ENCODE measurements at regions not wholly inside any gene's neighbourhood (a gene's known extent, or its start where the extent isn't known, plus 50 kb on each side); places are given as distances from the start of the nearest gene placed in this dataset.

DNA sequence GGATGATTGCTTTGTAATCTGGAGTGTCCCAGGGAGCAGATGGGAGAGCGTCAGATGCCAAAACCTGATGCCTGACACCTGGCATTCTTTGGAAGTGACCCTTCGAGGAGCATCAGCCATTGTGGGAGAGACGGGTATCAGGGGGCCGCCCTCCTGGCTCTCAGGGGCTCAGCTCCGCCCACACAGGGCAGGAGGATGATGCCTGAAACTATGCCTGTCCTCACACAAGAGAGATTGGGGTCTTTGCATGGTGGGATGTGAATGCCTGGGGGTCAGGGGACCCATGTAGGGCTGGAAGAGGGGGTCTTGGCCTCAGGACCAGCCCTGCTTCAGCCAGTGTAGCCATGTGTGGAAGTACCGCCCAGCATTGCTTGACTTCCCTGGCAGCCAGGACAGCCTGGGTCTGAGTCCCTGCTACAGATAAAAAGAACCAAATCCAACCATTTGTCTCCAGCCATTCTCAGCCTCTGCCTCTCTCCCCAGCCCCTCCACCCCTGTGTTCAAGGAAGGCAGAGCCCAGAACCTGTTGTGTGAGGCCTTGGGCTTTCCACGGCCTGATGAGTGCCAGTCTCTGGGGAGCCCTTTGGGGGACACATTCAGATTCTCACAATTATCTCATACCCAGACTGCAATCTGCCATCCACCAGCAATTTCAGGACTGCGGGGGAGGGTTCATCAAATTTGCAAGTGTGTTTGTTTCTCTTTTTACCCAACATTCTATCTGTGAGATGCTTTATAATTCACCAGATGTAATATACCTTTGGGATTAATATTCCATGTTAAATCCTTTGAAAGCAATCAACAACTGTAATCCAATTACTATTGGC lies 371.2 kb downstream of the PREX1 start:
- Histone ChIP-seq H3K9me3 (no peaks in the 10 kb centered on the region), H3K36me3 (replicated peaks in 1 of 2; ENCODE audit: insufficient read depth in 1 of 2, low read depth in 2 of 2) (no peaks in the 10 kb centered on the region), H3K27ac (no peak overlapping the region), H3K27me3 (no peaks in the 10 kb centered on the region), H3K4me1 (no peaks in the 10 kb centered on the region), H3K4me3 (no peak overlapping the region)
- intact Hi-C loops (cut with DNase I), result no loop called here
- DNase-seq (no peak), ATAC-seq (no peak)
- 50 to 52% methylated on average over 6 to 8 of the region's 8 CpGs for WGBS, 2 donors
- TF ChIP-seq, protein P1, sequence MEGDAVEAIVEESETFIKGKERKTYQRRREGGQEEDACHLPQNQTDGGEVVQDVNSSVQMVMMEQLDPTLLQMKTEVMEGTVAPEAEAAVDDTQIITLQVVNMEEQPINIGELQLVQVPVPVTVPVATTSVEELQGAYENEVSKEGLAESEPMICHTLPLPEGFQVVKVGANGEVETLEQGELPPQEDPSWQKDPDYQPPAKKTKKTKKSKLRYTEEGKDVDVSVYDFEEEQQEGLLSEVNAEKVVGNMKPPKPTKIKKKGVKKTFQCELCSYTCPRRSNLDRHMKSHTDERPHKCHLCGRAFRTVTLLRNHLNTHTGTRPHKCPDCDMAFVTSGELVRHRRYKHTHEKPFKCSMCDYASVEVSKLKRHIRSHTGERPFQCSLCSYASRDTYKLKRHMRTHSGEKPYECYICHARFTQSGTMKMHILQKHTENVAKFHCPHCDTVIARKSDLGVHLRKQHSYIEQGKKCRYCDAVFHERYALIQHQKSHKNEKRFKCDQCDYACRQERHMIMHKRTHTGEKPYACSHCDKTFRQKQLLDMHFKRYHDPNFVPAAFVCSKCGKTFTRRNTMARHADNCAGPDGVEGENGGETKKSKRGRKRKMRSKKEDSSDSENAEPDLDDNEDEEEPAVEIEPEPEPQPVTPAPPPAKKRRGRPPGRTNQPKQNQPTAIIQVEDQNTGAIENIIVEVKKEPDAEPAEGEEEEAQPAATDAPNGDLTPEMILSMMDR (IDR thresholded peaks at IDR 0.05), result no peak
- no peak for TF ChIP-seq POLR2A (IDR thresholded peaks at IDR 0.05)

DNA sequence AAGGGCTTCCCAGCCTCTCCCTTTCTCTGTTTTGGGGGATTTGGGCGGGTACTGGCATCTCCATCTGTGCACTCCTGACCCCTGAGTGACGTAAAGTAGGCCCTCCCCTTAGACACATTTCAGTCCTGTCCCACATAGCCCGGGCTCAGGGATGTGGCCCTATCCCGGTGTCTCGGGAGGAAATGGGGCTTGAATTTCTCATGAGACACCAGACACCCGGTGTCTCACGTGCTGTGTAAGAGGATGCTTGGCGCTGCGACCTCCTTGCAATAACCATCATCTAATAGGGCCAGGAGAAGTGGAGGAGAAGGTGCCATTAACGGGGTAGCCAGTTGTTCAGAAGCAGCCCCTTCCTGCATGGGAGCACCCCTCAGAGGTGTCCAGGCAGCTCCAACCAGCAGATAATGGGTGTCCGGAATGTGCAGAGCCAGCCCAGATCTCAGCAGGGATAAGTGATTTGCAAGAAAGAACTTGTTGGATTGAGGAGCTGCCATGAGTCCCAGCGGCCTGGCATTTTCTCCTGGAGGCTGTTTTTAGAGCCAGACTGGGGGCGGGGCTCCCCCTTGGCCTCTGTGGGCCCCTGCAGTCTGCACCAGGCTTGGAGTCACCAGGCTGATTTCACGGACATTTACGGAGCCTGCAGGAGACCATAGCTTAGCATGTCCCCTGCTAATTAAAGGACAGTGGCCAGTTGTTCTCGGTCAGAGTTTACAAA lies 372.0 kb downstream of the PREX1 start:
- Histone ChIP-seq H3K36me3 (replicated peaks in 1 of 2; ENCODE audit: insufficient read depth in 1 of 2, low read depth in 2 of 2) (no peaks in the 10 kb centered on the region), H3K9me3 (no peaks in the 10 kb centered on the region), H3K4me1 (no peaks in the 10 kb centered on the region), H3K27me3 (no peaks in the 10 kb centered on the region), H3K4me3 (no peak overlapping the region), H3K27ac (no peak overlapping the region)
- DNase-seq (no peak), ATAC-seq (no peak)
- WGBS, 2 donors, result 56 to 68% methylated on average over 3 to 16 of the region's 16 CpGs
- TF ChIP-seq POLR2A (IDR thresholded peaks at IDR 0.05), result no peak
- TF ChIP-seq, protein P1 (IDR thresholded peaks at IDR 0.05), result no peak
- intact Hi-C loops (cut with DNase I), result no loop called here

DNA sequence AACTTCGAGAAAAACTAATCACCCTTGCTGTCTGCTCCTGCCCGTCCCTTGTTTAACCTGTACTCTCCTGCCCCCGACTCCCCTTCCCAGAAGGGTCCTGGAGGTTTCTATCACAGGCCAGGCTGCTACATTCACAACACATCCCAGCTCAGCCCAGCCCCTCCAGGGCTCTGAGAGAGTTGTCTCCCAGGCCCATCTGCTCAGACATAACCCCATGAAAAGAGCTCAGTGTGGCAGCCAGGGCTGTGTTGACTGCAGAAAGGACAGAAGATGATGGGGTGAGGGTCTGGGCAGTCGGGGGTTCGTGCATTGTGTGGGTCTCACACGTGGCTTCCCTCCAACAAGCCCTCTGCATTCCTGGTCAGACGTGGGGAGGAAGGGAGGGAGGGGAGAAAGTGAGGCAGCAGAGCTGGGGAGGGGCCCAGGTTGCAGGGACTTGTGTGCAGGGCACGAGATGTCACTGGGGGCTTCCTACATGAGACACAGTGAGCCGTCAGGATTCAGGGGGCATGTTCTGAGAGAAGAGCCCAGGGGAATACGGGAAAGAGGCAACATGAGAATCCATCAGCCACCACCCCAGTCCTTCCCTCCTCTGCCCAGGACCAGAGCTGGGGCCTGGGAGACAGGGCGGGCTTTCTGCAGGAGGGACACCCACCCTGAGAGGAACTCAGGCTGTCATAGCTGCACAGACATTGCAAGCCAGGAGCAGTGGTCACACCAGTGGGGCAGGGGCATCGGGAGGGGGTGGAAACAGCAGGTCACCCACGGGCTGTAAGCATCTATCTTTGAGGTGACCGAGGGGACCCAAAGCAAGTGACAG lies 372.9 kb downstream of the PREX1 start:
- TF ChIP-seq POLR2A (IDR thresholded peaks at IDR 0.05), result no peak
- TF ChIP-seq, protein P1 (IDR thresholded peaks at IDR 0.05), result no peak
- DNase-seq, result no peak
- ATAC-seq, result no peak
- Histone ChIP-seq H3K36me3 (replicated peaks in 1 of 2; ENCODE audit: insufficient read depth in 1 of 2, low read depth in 2 of 2) (no peaks in the 10 kb centered on the region), H3K9me3 (no peaks in the 10 kb centered on the region), H3K4me3 (no peak overlapping the region), H3K27ac (no peak overlapping the region), H3K4me1 (no peaks in the 10 kb centered on the region), H3K27me3 (no peaks in the 10 kb centered on the region)
- intact Hi-C loops (cut with DNase I), result no loop called here
- 35 to 45% methylated on average over 11 to 14 of the region's 14 CpGs for WGBS, 2 donors

DNA sequence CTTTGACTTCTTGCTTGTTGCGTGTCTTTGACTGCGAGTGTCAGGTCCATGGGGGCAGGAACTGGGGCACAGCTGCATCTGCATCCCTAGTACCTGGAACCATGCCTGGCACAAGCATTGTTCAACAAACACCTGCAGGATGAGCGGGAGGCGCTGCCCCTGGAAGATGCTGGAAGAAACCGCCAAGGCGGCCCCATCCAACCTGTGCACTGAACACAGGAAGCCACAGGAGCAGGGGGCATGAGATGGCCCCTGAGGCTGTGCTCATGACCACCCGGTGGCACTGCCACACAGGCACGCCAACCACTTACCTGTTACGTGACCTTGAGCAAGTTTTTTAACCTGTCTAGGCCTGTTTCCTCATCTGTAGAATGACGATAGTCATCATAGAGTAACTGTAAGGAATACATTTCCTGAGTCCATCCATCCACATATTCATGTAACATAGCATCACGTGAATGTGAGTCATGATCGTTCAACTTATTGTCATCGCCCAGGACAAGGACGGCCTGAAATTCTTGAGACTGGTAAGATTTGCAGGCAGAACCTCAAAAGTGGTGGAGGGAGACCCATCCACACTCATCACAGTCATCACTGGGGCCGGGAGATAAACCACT lies 374.2 kb downstream of the PREX1 start:
- no peak overlapping the region for H3K4me3 ChIP-seq
- intact Hi-C loops (cut with DNase I), result no loop called here

More for the DNA sequence above, 374.2 kb downstream of the PREX1 start:
- Histone ChIP-seq H3K9me3 (no peaks in the 10 kb centered on the region), H3K36me3 (replicated peaks in 1 of 2; ENCODE audit: insufficient read depth in 1 of 2, low read depth in 2 of 2) (no peaks in the 10 kb centered on the region), H3K27me3 (no peaks in the 10 kb centered on the region), H3K27ac (no peak overlapping the region), H3K4me1 (no peaks in the 10 kb centered on the region)
- DNase-seq, result no peak
- no peak for ATAC-seq
- 78 to 79% methylated on average over 15 of the region's 15 CpGs for WGBS, 2 donors
- TF ChIP-seq POLR2A (IDR thresholded peaks at IDR 0.05), result no peak
- TF ChIP-seq, protein P1 (IDR thresholded peaks at IDR 0.05), result no peak

All from body of pancreas (tissue), 4 donors.